ENCODE measurements at regions not wholly inside any gene's neighbourhood (a gene's known extent, or its start where the extent isn't known, plus 50 kb on each side); places are given as distances from the start of the nearest gene placed in this dataset.
A peak's percentile ranks its signal among the peaks of the same experiment; 100 is the strongest.

- TF ChIP-seq, protein P1, sequence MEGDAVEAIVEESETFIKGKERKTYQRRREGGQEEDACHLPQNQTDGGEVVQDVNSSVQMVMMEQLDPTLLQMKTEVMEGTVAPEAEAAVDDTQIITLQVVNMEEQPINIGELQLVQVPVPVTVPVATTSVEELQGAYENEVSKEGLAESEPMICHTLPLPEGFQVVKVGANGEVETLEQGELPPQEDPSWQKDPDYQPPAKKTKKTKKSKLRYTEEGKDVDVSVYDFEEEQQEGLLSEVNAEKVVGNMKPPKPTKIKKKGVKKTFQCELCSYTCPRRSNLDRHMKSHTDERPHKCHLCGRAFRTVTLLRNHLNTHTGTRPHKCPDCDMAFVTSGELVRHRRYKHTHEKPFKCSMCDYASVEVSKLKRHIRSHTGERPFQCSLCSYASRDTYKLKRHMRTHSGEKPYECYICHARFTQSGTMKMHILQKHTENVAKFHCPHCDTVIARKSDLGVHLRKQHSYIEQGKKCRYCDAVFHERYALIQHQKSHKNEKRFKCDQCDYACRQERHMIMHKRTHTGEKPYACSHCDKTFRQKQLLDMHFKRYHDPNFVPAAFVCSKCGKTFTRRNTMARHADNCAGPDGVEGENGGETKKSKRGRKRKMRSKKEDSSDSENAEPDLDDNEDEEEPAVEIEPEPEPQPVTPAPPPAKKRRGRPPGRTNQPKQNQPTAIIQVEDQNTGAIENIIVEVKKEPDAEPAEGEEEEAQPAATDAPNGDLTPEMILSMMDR (optimal IDR thresholded peaks at IDR 0.05 in 1 of 3, IDR thresholded peaks at IDR 0.05 in 1 of 3, conservative IDR thresholded peaks at IDR 0.05 in 1 of 3; ENCODE audit: extremely low read depth in 1 of 3, insufficient read depth in 2 of 3, low read length in 3 of 3), result peak in 1 of 3 experiments; percentile 32
- no peak for TF ChIP-seq EZH2 (IDR thresholded peaks at IDR 0.05; ENCODE audit: low read length)
These were observed 276.3 kb upstream of the TACR3 start for GRCh38 chr4:103996064-103996463.
